HCT116 (cell line): ENCODE measurements at regions not wholly inside any gene's neighbourhood (a gene's known extent, or its start where the extent isn't known, plus 50 kb on each side); places are given as distances from the start of the nearest gene placed in this dataset.

Experiments
- ATAC-seq: fragments of 200-7000 bp; cut with Tn5 transposase; 2 replicates; pipeline ENCODE4 v1.9.1; 2020; ENCODE audit warnings: mild to moderate bottlenecking, moderate library complexity
- BruUV-seq: library from RNA; stranded (reverse); fragments of 400-500 nt; replicated peaks from 2 replicates; lab custom pipeline; 2021; lab: Mats Ljungman, UMichigan
- CTCF ChIA-PET: fragments of 300-600 bp; sonication (Branson Sonifier 250); formaldehyde crosslinking; loops from one replicate; lab custom pipeline; 2021; ENCODE audit warnings: antibody characterized with exemption; lab: Charles Lee
- POLR2A ChIA-PET: fragments of 300-600, 350-600 bp; sonication (Branson Sonifier 250); formaldehyde crosslinking; loops from one replicate; lab custom pipeline; 2021; ENCODE audit warnings: antibody characterized with exemption; lab: Charles Lee
- RAD21 ChIA-PET, 2 experiments: fragments of 300-600 bp; sonication (Branson Sonifier 250); formaldehyde crosslinking; loops; one replicate each; lab custom pipeline; 2023; ENCODE audit warnings: low total read pairs in 2 of 2; ENCODE audit not compliant: uncharacterized antibody in 2 of 2, unreplicated experiment in 2 of 2, low non-redundant PET in 1 of 2; lab: Charles Lee
- DNase-seq: peaks from one replicate; pipeline ENCODE4 v3.0.0-alpha.2; 2010; ENCODE audit warnings: low read depth, low spot score
- H2AFZ ChIP-seq: fragments of 200-600 bp; shearing (Covaris generic), sonication (generic); 2 replicates; pipeline ENCODE4 v1.6.1; 2017; ENCODE audit warnings: low read depth, mixed run types, mixed read lengths, antibody characterized with exemption, low read length; ENCODE audit not compliant: poor library complexity, severe bottlenecking
- H3K27ac ChIP-seq: 2 replicates; pipeline ENCODE4 v1.5.1; 2012; ENCODE audit warnings: low read depth, low read length
- H3K27me3 ChIP-seq: fragments of 200-600 bp; sonication (generic); 2 replicates; pipeline ENCODE4 v1.6.1; 2016; ENCODE audit warnings: mixed run types, low read length, mixed read lengths; ENCODE audit not compliant: insufficient read depth
- H3K36me3 ChIP-seq, 2 experiments: fragments of 200-500 bp in 1 of 2; fragments of 200-600 bp in 1 of 2; sonication (Bioruptor generic) in 1 of 2; sonication (generic) in 1 of 2; 2 replicates each; pipeline versions ENCODE4 v1.5.1 to v1.6.1; 2014 to 2016; ENCODE audit warnings: low read length in 2 of 2, inconsistent platforms in 1 of 2, mixed read lengths in 1 of 2, mixed run types in 1 of 2; ENCODE audit not compliant: insufficient read depth in 2 of 2, control insufficient read depth in 1 of 2
- H3K4me1 ChIP-seq, 2 experiments: fragments of 200-600 bp in 1 of 2; sonication (generic) in 1 of 2; 2 replicates each; pipeline versions ENCODE4 v1.5.1 to v1.6.1; 2012 to 2017; ENCODE audit warnings: low read length in 2 of 2, inconsistent platforms in 1 of 2, mild to moderate bottlenecking in 1 of 2, mixed read lengths in 1 of 2, mixed run types in 1 of 2, moderate library complexity in 1 of 2; ENCODE audit not compliant: insufficient read depth in 2 of 2, control insufficient read depth in 1 of 2
- H3K4me2 ChIP-seq: fragments of 200-600 bp; sonication (generic); 2 replicates; pipeline ENCODE4 v1.6.1; 2017; ENCODE audit warnings: mixed run types, low read length, mixed read lengths
- H3K4me3 ChIP-seq, 2 experiments: fragments of 200-600 bp in 1 of 2; sonication (generic) in 1 of 2; replicated peaks in 1 of 2; 2 replicates each; pipeline ENCODE4 v1.5.1; 2011 to 2016; ENCODE audit warnings: low read length in 2 of 2, control low read depth in 1 of 2, low read depth in 1 of 2, mild to moderate bottlenecking in 1 of 2, mixed read lengths in 1 of 2, mixed run types in 1 of 2
- H3K79me2 ChIP-seq: fragments of 200-600 bp; sonication (generic); 2 replicates; pipeline ENCODE4 v1.6.1; 2017; ENCODE audit warnings: mild to moderate bottlenecking, mixed run types, low read length, moderate library complexity, mixed read lengths; ENCODE audit not compliant: insufficient read depth
- H3K9ac ChIP-seq: fragments of 200-600 bp; sonication (generic); 2 replicates; pipeline ENCODE4 v1.6.1; 2016; ENCODE audit warnings: low read length, mixed read lengths
- H3K9me2 ChIP-seq: fragments of 200-600 bp; sonication (generic), shearing (Covaris generic); 2 replicates; pipeline ENCODE4 v1.6.1; 2017; ENCODE audit warnings: mixed run types, mild to moderate bottlenecking, moderate library complexity; ENCODE audit not compliant: insufficient read depth
- H3K9me3 ChIP-seq, 2 experiments: fragments of 200-500 bp in 1 of 2; fragments of 200-600 bp in 1 of 2; sonication (Bioruptor generic) in 1 of 2; sonication (generic) in 1 of 2; 2 replicates each; pipeline ENCODE4 v1.6.1; 2014 to 2017; ENCODE audit warnings: low read length in 2 of 2, mixed read lengths in 2 of 2, inconsistent platforms in 1 of 2, low read depth in 1 of 2, mild to moderate bottlenecking in 1 of 2, mixed run types in 1 of 2, moderate library complexity in 1 of 2; ENCODE audit not compliant: control insufficient read depth in 1 of 2, insufficient read depth in 1 of 2
- H4K20me1 ChIP-seq: fragments of 200-600 bp; sonication (generic), shearing (Covaris generic); 2 replicates; pipeline ENCODE4 v1.6.1; 2017; ENCODE audit warnings: mixed run types, mild to moderate bottlenecking, moderate library complexity; ENCODE audit not compliant: insufficient read depth
- CEBPB ChIP-seq: IDR thresholded peaks from 2 replicates; pipeline ENCODE4 v1.6.1; 2012; ENCODE audit warnings: low read depth
- EGR1 ChIP-seq: IDR thresholded peaks from 2 replicates; pipeline ENCODE4 v1.6.1; 2012; ENCODE audit warnings: low read depth
- ELF1 ChIP-seq: IDR thresholded peaks from 2 replicates; pipeline ENCODE4 v1.6.1; 2012; ENCODE audit warnings: low read depth, borderline replicate concordance
- EZH2 ChIP-seq: fragments of 200-600 bp; sonication (generic); IDR thresholded peaks from 2 replicates; pipeline ENCODE4 v1.6.1; 2017; ENCODE audit warnings: antibody characterized with exemption, mixed run types
- EZH2phosphoT487 ChIP-seq: fragments of 200-600 bp; IDR thresholded peaks from 2 replicates; pipeline ENCODE4 v1.6.1; 2018; ENCODE audit warnings: antibody characterized with exemption, borderline replicate concordance
- POLR2A ChIP-seq: IDR thresholded peaks from 2 replicates; pipeline ENCODE4 v1.7.0; 2011; ENCODE audit warnings: borderline replicate concordance; ENCODE audit not compliant: insufficient read depth, insufficient read length; ENCODE audit errors: extremely low read depth
- RAD21 ChIP-seq: IDR thresholded peaks from 2 replicates; pipeline ENCODE4 v1.6.1; 2012; ENCODE audit warnings: low read depth, mild to moderate bottlenecking
- SIN3A ChIP-seq: IDR thresholded peaks from 2 replicates; pipeline ENCODE4 v1.6.1; 2012; ENCODE audit warnings: low read depth
- SP1 ChIP-seq: IDR thresholded peaks from 2 replicates; pipeline ENCODE4 v1.6.1; 2012; ENCODE audit warnings: low read depth
- SRF ChIP-seq: IDR thresholded peaks from 2 replicates; pipeline ENCODE4 v1.6.1; 2012; ENCODE audit warnings: low read depth
- TCF7L2 ChIP-seq: IDR thresholded peaks from 2 replicates; pipeline ENCODE4 v1.7.0; 2011; ENCODE audit warnings: borderline replicate concordance, inconsistent platforms; ENCODE audit not compliant: insufficient read depth, insufficient read length; ENCODE audit errors: extremely low read depth
- YY1 ChIP-seq: IDR thresholded peaks from 2 replicates; pipeline ENCODE4 v1.6.1; 2011; ENCODE audit warnings: low read length, low read depth, moderate library complexity, mild to moderate bottlenecking; ENCODE audit not compliant: insufficient replicate concordance; ENCODE audit errors: extremely low read depth
- ZFX ChIP-seq: fragments of 450-650 bp; IDR thresholded peaks from 2 replicates; pipeline ENCODE4 v1.6.1; 2017
- ZNF274 ChIP-seq: fragments of 200-500 bp; sonication (Bioruptor generic); IDR thresholded peaks from 2 replicates; pipeline ENCODE4 v1.6.1; 2014; ENCODE audit warnings: mild to moderate bottlenecking, low read depth, low read length, inconsistent platforms
- intact Hi-C: fragments of 100-400 bp; cut with micrococcal nuclease; formaldehyde crosslinking; loops from 2 replicates; pipeline ENCODE4 v1.10.0; 2022
- TF ChIP-seq, protein P1 (sequence below), 3 experiments: fragments of 200-600 bp in 1 of 3; sonication (generic) in 1 of 3; IDR thresholded peaks in 2 of 3; conservative IDR thresholded peaks in 1 of 3; 2 replicates each; pipeline ENCODE4 v1.5.1; 2012 to 2017; ENCODE audit warnings: low read depth in 2 of 3, low read length in 2 of 3, antibody characterized with exemption in 1 of 3, borderline replicate concordance in 1 of 3, control low read depth in 1 of 3, mild to moderate bottlenecking in 1 of 3, mixed read lengths in 1 of 3, mixed run types in 1 of 3, moderate library complexity in 1 of 3; ENCODE audit not compliant: insufficient read depth in 1 of 3

DNA sequence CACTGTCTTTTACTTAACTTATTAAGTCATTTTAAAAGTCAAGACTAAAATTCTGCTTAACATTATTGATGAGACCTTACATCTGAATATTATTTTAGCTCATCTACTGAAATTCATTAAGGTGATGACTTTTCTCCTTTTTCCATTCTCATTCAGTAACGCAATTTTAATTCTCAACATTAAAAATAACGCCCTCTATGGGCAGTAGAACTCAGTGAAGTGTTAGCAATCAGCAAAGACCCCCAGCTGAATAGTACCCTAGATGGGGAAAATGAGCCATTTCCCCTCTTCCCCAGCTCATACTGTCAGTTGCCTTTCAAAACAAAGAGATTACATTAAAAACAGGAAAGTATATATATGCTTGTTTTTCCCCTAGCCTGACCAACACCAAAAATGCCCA lies 203.3 kb downstream of the NR4A2 start:
- no TSS peak for BruUV-seq
- ATAC-seq, result no peak
- intact Hi-C loops, result no loop called here

DNA sequence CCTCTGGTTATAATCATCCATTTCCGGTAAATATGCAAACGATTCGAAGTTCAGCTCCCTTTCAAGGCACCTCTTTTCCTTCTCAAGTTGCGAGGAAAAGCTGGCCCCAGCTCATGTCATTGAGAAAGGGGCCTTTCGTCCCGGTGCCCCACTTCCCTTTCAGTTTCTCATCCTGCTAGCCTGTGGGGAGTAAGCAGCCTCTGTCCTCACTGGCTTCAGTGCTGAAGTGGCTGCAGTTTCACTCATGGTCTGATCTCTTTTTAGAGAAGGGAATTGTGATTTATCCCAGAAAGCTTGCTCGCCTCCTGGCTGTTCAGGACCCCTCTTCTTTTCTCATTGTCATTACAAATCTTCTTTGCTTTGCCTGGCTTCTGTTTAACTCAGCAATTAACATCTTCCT lies 207.5 kb downstream of the NR4A2 start:
- CTCF ChIA-PET, result no interaction called here
- no peak overlapping the region for H3K4me2 ChIP-seq

More for the DNA sequence above, 203.3 kb downstream of the NR4A2 start:
- no peaks in the 10 kb centered on the region for H3K9me3 ChIP-seq
- H3K4me1 ChIP-seq, result no peaks in the 10 kb centered on the region
- no peak overlapping the region for H3K9ac ChIP-seq
- no peak for DNase-seq
- TF ChIP-seq, protein P1, sequence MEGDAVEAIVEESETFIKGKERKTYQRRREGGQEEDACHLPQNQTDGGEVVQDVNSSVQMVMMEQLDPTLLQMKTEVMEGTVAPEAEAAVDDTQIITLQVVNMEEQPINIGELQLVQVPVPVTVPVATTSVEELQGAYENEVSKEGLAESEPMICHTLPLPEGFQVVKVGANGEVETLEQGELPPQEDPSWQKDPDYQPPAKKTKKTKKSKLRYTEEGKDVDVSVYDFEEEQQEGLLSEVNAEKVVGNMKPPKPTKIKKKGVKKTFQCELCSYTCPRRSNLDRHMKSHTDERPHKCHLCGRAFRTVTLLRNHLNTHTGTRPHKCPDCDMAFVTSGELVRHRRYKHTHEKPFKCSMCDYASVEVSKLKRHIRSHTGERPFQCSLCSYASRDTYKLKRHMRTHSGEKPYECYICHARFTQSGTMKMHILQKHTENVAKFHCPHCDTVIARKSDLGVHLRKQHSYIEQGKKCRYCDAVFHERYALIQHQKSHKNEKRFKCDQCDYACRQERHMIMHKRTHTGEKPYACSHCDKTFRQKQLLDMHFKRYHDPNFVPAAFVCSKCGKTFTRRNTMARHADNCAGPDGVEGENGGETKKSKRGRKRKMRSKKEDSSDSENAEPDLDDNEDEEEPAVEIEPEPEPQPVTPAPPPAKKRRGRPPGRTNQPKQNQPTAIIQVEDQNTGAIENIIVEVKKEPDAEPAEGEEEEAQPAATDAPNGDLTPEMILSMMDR (IDR thresholded peaks at IDR 0.05 in 2 of 3, conservative IDR thresholded peaks at IDR 0.05 in 1 of 3; ENCODE audit: borderline replicate concordance in 1 of 3, insufficient read depth in 1 of 3, low read depth in 2 of 3, low read length in 2 of 3), result peak in 1 of 3 experiments; percentile 46; a peak in 2 of 6 replicates
- no peak for TF ChIP-seq POLR2A
- H4K20me1 ChIP-seq, result no peaks in the 10 kb centered on the region
- no peaks in the 10 kb centered on the region for H3K36me3 ChIP-seq
- no peak overlapping the region for H3K4me3 ChIP-seq
- H3K9me2 ChIP-seq, result no peaks in the 10 kb centered on the region
- ChIA-PET RAD21 (no interaction called here), POLR2A (no interaction called here), CTCF (interaction anchor here (1.4 kb wide), 1 partner anchor 18 kb away, joined by 4 read pairs; no protein-coding TSS in a partner anchor)
- no peaks in the 10 kb centered on the region for H3K79me2 ChIP-seq
- no peak overlapping the region for H2AFZ ChIP-seq
- H3K4me2 ChIP-seq, result no peak overlapping the region
- no peak overlapping the region for H3K27ac ChIP-seq
- no peaks in the 10 kb centered on the region for H3K27me3 ChIP-seq

More for the DNA sequence above, 207.5 kb downstream of the NR4A2 start:
- ChIA-PET POLR2A (no interaction called here), RAD21 (no interaction called here)
- no peak overlapping the region for H3K4me3 ChIP-seq
- DNase-seq (no peak), ATAC-seq (no peak)
- H3K9ac ChIP-seq, result no peak overlapping the region
- no peaks in the 10 kb centered on the region for H3K9me3 ChIP-seq
- TF ChIP-seq ZFX (no peak), EGR1 (no peak), ELF1 (no peak), EZH2phosphoT487 (no peak), RAD21 (no peak), YY1 (no peak), EZH2 (no peak), ZNF274 (no peak), SP1 (no peak), CEBPB (no peak), SRF (no peak), SIN3A (no peak), POLR2A (no peak), TCF7L2 (no peak)
- TF ChIP-seq, protein P1 (IDR thresholded peaks at IDR 0.05 in 2 of 3, conservative IDR thresholded peaks at IDR 0.05 in 1 of 3; ENCODE audit: borderline replicate concordance in 1 of 3, insufficient read depth in 1 of 3, low read depth in 2 of 3, low read length in 2 of 3), result no peak
- H4K20me1 ChIP-seq, result no peaks in the 10 kb centered on the region
- no peak overlapping the region for H2AFZ ChIP-seq
- BruUV-seq, result no TSS peak
- no peaks in the 10 kb centered on the region for H3K36me3 ChIP-seq
- intact Hi-C loops, result no loop called here
- no peaks in the 10 kb centered on the region for H3K9me2 ChIP-seq
- H3K27me3 ChIP-seq, result no peaks in the 10 kb centered on the region
- H3K27ac ChIP-seq, result no peak overlapping the region
- no peaks in the 10 kb centered on the region for H3K4me1 ChIP-seq
- H3K79me2 ChIP-seq, result no peaks in the 10 kb centered on the region
